HG03159 (cell line): ENCODE measurements at regions not wholly inside any gene's neighbourhood (a gene's known extent, or its start where the extent isn't known, plus 50 kb on each side); places are given as distances from the start of the nearest gene placed in this dataset.

Experiments
- ATAC-seq: cut with Tn5 transposase; IDR thresholded peaks from one replicate; pipeline ENCODE4 v1.9.1; 2021; ENCODE audit warnings: mild to moderate bottlenecking, moderate library complexity; ENCODE audit not compliant: unreplicated experiment

DNA sequence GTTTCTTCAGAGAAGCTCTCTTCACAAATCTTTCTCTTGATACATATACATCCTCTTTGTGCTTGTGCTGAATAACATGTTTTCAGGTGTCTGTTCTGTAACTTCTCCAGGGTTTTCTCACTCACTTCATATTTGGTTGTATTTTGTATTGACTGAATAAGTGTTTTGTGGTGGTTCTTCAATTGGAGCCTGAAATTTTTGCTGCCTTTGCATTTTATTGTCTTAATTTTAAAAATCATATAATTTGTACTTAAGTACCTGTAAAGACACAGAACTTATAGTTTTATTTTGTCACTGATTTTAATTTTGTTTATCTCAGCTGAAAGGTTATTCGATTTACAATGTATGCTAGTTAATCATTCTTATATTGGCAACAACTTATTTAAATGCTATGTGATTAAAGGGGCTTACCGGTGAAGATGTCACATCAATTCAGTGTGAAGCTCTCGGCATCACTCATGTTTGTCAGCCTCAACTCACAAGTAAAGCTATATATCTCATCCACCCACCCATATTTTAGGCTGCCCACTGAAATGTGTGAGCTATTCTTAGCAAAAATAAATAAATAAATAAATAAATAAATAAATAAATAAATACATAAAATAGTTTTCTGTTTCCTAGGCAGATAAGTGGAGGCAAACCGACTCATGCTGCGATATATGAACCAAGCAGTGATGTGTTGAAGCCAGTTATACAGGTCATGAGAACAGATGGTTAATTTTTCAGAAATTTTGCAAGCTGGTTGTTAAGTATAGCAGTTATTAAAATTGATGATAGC, 76.4 kb upstream of the FSTL5 start:
- ATAC-seq: no peak

DNA sequence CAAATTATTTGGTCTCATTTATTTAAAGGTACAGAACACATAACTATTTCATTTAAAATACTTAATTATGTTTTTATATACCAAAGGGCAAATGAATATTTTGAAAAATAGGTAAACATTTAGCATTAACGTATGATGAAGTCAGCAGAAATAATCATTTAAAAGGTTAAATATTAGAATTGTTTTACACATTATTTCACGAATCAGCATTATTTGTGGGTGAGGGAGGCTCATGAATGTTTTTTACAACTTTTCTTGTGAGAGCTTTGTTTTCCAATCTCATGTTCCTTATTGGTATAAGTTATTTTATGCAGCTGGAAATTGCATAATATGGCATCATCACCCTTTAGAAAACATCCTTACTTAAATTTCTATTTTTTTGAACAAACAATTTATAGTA, 73.9 kb upstream of the FSTL5 start:
- no peak for ATAC-seq

DNA sequence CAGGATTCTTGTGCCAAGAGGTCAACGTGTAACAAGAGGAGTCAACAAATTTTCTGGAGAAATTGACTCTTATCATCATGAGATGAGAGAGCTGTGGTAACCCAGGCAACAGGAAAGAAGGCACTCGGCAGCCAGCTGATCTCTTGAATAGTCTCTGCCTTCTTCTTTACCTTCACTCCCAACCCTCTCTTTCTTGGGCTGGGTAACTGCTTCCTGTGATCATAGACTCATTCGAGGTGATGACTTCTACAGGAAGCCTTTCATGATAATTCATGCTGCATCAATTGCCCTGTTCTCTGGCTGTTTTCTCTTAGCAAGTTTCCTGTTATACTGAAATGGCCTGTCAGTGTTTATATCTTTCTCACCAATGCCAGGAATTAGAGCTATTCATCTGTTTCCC, 70.8 kb upstream of the FSTL5 start:
- no peak for ATAC-seq

DNA sequence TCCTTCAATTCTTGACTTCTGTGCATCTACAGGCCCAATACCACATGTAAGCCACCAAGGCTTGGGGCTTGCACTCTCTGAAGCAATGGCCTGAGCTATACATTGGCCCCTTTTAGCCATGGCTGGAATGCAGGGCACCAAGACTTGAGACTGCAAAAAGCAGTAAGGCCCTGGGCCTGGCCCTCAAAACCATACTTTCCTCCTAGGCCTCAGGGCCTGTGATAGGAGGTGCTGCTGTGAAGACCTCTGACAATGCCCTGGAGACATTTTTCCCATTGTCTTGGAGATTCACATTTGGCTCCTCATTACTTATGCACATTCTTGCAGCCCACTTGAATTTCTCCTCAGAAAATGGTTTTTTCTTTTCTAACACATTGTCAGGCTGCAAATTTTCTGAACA, 68.5 kb upstream of the FSTL5 start:
- ATAC-seq: no peak

DNA sequence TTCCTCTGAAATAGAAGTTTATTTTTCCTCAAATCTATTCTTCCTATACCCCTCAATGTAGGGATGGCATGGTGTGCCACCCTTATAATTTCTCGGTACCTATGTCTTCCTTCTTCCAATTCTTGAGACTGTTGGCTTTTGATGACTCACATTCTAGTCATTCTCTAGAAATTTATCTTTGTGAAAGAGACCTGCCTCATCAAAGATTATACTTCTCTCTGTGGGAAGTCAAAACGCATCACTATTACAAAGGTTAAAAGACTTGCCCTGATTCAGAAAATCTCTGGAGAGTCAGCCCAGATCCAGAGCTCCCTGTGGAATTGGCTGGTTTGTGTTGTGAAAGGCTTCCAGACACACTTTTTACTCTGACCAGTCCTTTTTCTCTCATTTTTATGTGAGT, 65.9 kb upstream of the FSTL5 start:
- ATAC-seq: no peak

DNA sequence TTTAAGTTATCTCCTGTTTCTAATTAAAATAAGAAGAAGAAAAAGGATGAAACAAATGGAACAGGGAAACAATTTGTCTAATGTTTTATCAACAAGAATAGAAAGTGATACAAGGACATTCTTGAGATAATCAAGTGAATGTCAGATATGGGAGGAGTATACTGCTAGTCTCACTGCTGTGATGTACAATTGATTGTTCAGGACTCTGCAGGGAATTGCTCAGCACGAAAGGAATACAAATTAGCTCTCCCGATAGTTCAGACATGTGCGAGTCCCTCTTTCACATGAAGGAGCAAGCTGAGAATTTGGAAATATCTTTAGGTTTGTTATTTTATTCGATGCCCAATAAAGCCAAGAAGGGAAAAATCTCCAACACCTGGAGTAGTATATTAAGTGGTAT, 57.3 kb upstream of the FSTL5 start:
- no peak for ATAC-seq
